GM12878 (cell line): ENCODE measurements at regions not wholly inside any gene's neighbourhood (a gene's known extent, or its start where the extent isn't known, plus 50 kb on each side); places are given as distances from the start of the nearest gene placed in this dataset.

Experiments
- ATAC-seq: fragments of 200-7000 bp; cut with Tn5 transposase; 3 replicates; pipeline ENCODE4 v1.9.1; 2020; ENCODE audit warnings: mild to moderate bottlenecking, moderate library complexity
- BruUV-seq: library from RNA; stranded (reverse); fragments of 400-500 nt; replicated peaks from 2 replicates; lab custom pipeline; 2021; lab: Mats Ljungman, UMichigan
- CTCF ChIA-PET: fragments of 300-600 bp; sonication (Branson Sonifier 250); formaldehyde crosslinking; extraction: SDS; loops from one replicate; lab custom pipeline; 2021; ENCODE audit warnings: inconsistent platforms; lab: Yijun Ruan, JAX
- POLR2A ChIA-PET: fragments of 350-600 bp; formaldehyde crosslinking; extraction: SDS; loops from one replicate; lab custom pipeline; 2021; ENCODE audit warnings: inconsistent platforms; lab: Charles Lee
- RAD21 ChIA-PET: fragments of 300-600 bp; sonication (Branson Sonifier 250); formaldehyde crosslinking; loops from one replicate; lab custom pipeline; 2023; ENCODE audit warnings: antibody characterized with exemption; ENCODE audit not compliant: unreplicated experiment; lab: Charles Lee
- SMC1A ChIA-PET: fragments of 300-600 bp; sonication (Branson Sonifier 250); formaldehyde crosslinking; loops from one replicate; lab custom pipeline; 2023; ENCODE audit not compliant: unreplicated experiment, uncharacterized antibody; lab: Charles Lee
- DNase-seq: peaks from one replicate; pipeline ENCODE4 v3.0.0-alpha.2; 2011; ENCODE audit warnings: low read depth, low spot score
- FAIRE-seq: peaks from 3 replicates; lab custom pipeline; 2011; peaks lifted over from hg19 to GRCh38; lab: Jason Lieb, UNC
- H2AFZ ChIP-seq: 2 replicates; pipeline ENCODE4 v1.6.0; 2011; ENCODE audit warnings: low read depth, low read length, control low read depth; ENCODE audit not compliant: control insufficient read depth
- H3K27ac ChIP-seq: 2 replicates; pipeline ENCODE4 v1.5.1; 2011; ENCODE audit warnings: control low read depth; ENCODE audit not compliant: control insufficient read depth, insufficient read depth
- H3K27me3 ChIP-seq, 2 experiments: replicated peaks in 1 of 2; 2 replicates each; pipeline versions ENCODE4 v1.6.0 to v1.6.1; 2011; ENCODE audit warnings: low read length in 1 of 2; ENCODE audit not compliant: control insufficient read depth in 2 of 2, insufficient read depth in 2 of 2
- H3K36me3 ChIP-seq, 2 experiments: 2 replicates each; pipeline ENCODE4 v1.5.1; 2011; ENCODE audit warnings: low read length in 1 of 2; ENCODE audit not compliant: control insufficient read depth in 2 of 2, insufficient read depth in 2 of 2
- H3K4me1 ChIP-seq: 2 replicates; pipeline ENCODE4 v1.6.1; 2011; ENCODE audit warnings: mild to moderate bottlenecking, low read length, moderate library complexity, mixed read lengths; ENCODE audit not compliant: control insufficient read depth, insufficient read depth
- H3K4me2 ChIP-seq: 2 replicates; pipeline ENCODE4 v1.6.0; 2011; ENCODE audit warnings: control low read depth; ENCODE audit not compliant: control insufficient read depth, insufficient read depth
- H3K4me3 ChIP-seq: fragments of 200-600 bp; sonication (generic); 2 replicates; pipeline ENCODE4 v1.5.1; 2016
- H3K79me2 ChIP-seq: 2 replicates; pipeline ENCODE4 v1.6.0; 2011; ENCODE audit warnings: low read length; ENCODE audit not compliant: control insufficient read depth, insufficient read depth
- H3K9ac ChIP-seq: 2 replicates; pipeline ENCODE4 v1.8.0; 2011; ENCODE audit warnings: low read length, control low read depth, mixed read lengths; ENCODE audit not compliant: control insufficient read depth, insufficient read depth
- H3K9me3 ChIP-seq: replicated peaks from 3 replicates; pipeline ENCODE4 v1.5.1; 2011; ENCODE audit warnings: mild to moderate bottlenecking, low read length; ENCODE audit not compliant: control insufficient read depth, insufficient read depth
- H4K20me1 ChIP-seq: 2 replicates; pipeline ENCODE4 v1.6.0; 2011; ENCODE audit not compliant: control insufficient read depth, insufficient read depth
- BCL11A ChIP-seq: IDR thresholded peaks from 2 replicates; pipeline ENCODE4 v1.6.1; 2011; ENCODE audit warnings: low read depth, low read length
- LARP7 ChIP-seq: fragments of 450-650 bp; IDR thresholded peaks from 2 replicates; pipeline ENCODE4 v1.6.1; 2017; ENCODE audit warnings: mild to moderate bottlenecking
- POLR2AphosphoS2 ChIP-seq: IDR thresholded peaks from 2 replicates; pipeline ENCODE4 v1.6.1; 2011; ENCODE audit warnings: low read depth, mild to moderate bottlenecking, low read length, improper control_type of control experiment, moderate library complexity
- RBBP5 ChIP-seq: fragments of 200-600 bp; sonication (generic); conservative IDR thresholded peaks from 2 replicates; pipeline ENCODE4 v1.6.1; 2016
- TARDBP ChIP-seq: IDR thresholded peaks from 2 replicates; pipeline ENCODE4 v1.6.1; 2016; ENCODE audit warnings: borderline replicate concordance
- TCF3 ChIP-seq: IDR thresholded peaks from 2 replicates; pipeline ENCODE4 v1.6.1; 2012; ENCODE audit warnings: low read depth, mild to moderate bottlenecking, low read length, borderline replicate concordance; ENCODE audit not compliant: insufficient read depth
- ZNF24 ChIP-seq: fragments of 450-650 bp; IDR thresholded peaks from 2 replicates; pipeline ENCODE4 v1.6.1; 2017; ENCODE audit warnings: antibody characterized with exemption, mild to moderate bottlenecking
- ZSCAN29 ChIP-seq: fragments of 450-650 bp; IDR thresholded peaks from 2 replicates; pipeline ENCODE4 v1.6.1; 2017; ENCODE audit warnings: mild to moderate bottlenecking, moderate library complexity
- ZZZ3 ChIP-seq: IDR thresholded peaks from 2 replicates; pipeline ENCODE4 v1.6.1; 2011; ENCODE audit warnings: low read depth; ENCODE audit not compliant: control insufficient read depth, insufficient read length
- WGBS: methylation state at CpG from one replicate; pipeline ENCODE4 v1.1.6; 2016; ENCODE audit warnings: low lambda C conversion rate; ENCODE audit not compliant: insufficient replicate concordance, insufficient coverage; ENCODE audit errors: missing lambda C conversion rate; 5-methylcytosine and 5-hydroxymethylcytosine counted together
- in situ Hi-C: fragments of 300-500 bp; cut with MboI; formaldehyde crosslinking; loops from 9 replicates; pipeline ENCODE4 v1.14.3; 2018; ENCODE audit warnings: mixed read lengths
- intact Hi-C: fragments of 100-400 bp; cut with micrococcal nuclease; formaldehyde crosslinking; loops from one replicate; pipeline ENCODE4 v1.14.2; 2022; ENCODE audit not compliant: unreplicated experiment
- TF ChIP-seq, protein P1 (sequence below): fragments of 450-650 bp; IDR thresholded peaks from 2 replicates; pipeline ENCODE4 v1.6.1; 2016; ENCODE audit warnings: mild to moderate bottlenecking, moderate library complexity, borderline replicate concordance
- TF ChIP-seq, protein P2 (sequence below): fragments of 450-650 bp; IDR thresholded peaks from 2 replicates; pipeline ENCODE4 v1.6.1; 2017; ENCODE audit warnings: antibody characterized with exemption, mild to moderate bottlenecking, moderate library complexity
- TF ChIP-seq, protein P3 (sequence below): IDR thresholded peaks from 2 replicates; pipeline ENCODE4 v1.6.1; 2011; ENCODE audit warnings: borderline replicate concordance, low read depth, mild to moderate bottlenecking, moderate library complexity, mixed read lengths, low read length; ENCODE audit not compliant: insufficient read depth; ENCODE audit errors: extremely low read length
- TF ChIP-seq, protein P4 (sequence below), 3 experiments: IDR thresholded peaks in 2 of 3; conservative IDR thresholded peaks in 1 of 3; 2 replicates each; pipeline ENCODE4 v1.5.1; 2011; ENCODE audit warnings: low read depth in 3 of 3, low read length in 3 of 3, mild to moderate bottlenecking in 3 of 3, control low read depth in 2 of 3, moderate library complexity in 2 of 3, inconsistent platforms in 1 of 3, mixed read lengths in 1 of 3; ENCODE audit not compliant: control insufficient read depth in 2 of 3, insufficient read depth in 1 of 3; ENCODE audit errors: extremely low read depth in 1 of 3

DNA sequence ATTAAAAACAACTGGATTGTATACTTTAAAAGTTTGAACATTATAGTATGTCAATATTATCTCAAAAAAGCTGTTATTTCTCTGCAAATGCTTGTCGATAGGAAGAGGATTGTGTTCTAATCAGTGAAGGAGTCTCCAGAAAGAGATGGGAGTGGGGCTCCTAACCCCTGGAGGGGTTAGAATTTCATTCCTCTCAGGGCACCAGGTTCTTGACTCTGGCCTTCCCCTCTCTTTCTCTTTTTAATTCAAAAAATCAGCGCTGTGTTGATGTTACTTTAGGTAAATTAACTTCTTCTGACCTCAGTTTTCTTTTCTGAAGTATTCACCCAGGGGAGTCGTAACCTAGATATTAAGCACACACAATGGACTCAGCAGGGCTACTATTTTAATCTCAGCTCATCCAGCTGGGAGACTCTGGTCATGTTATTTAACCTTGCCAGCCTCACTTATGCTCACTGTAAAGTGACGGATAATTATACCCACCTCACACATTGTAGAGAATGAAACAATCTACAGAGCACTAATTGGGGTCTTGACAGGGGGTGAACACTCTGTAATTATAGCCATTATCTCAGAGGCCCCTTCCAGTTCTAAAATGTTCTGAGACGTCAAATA is 59.4 kb downstream of the GCC1 start (continued):
- TF ChIP-seq, protein P1, sequence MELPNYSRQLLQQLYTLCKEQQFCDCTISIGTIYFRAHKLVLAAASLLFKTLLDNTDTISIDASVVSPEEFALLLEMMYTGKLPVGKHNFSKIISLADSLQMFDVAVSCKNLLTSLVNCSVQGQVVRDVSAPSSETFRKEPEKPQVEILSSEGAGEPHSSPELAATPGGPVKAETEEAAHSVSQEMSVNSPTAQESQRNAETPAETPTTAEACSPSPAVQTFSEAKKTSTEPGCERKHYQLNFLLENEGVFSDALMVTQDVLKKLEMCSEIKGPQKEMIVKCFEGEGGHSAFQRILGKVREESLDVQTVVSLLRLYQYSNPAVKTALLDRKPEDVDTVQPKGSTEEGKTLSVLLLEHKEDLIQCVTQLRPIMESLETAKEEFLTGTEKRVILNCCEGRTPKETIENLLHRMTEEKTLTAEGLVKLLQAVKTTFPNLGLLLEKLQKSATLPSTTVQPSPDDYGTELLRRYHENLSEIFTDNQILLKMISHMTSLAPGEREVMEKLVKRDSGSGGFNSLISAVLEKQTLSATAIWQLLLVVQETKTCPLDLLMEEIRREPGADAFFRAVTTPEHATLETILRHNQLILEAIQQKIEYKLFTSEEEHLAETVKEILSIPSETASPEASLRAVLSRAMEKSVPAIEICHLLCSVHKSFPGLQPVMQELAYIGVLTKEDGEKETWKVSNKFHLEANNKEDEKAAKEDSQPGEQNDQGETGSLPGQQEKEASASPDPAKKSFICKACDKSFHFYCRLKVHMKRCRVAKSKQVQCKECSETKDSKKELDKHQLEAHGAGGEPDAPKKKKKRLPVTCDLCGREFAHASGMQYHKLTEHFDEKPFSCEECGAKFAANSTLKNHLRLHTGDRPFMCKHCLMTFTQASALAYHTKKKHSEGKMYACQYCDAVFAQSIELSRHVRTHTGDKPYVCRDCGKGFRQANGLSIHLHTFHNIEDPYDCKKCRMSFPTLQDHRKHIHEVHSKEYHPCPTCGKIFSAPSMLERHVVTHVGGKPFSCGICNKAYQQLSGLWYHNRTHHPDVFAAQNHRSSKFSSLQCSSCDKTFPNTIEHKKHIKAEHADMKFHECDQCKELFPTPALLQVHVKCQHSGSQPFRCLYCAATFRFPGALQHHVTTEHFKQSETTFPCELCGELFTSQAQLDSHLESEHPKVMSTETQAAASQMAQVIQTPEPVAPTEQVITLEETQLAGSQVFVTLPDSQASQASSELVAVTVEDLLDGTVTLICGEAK: no peak
- no peak for TF ChIP-seq ZNF24
- TF ChIP-seq, protein P2, sequence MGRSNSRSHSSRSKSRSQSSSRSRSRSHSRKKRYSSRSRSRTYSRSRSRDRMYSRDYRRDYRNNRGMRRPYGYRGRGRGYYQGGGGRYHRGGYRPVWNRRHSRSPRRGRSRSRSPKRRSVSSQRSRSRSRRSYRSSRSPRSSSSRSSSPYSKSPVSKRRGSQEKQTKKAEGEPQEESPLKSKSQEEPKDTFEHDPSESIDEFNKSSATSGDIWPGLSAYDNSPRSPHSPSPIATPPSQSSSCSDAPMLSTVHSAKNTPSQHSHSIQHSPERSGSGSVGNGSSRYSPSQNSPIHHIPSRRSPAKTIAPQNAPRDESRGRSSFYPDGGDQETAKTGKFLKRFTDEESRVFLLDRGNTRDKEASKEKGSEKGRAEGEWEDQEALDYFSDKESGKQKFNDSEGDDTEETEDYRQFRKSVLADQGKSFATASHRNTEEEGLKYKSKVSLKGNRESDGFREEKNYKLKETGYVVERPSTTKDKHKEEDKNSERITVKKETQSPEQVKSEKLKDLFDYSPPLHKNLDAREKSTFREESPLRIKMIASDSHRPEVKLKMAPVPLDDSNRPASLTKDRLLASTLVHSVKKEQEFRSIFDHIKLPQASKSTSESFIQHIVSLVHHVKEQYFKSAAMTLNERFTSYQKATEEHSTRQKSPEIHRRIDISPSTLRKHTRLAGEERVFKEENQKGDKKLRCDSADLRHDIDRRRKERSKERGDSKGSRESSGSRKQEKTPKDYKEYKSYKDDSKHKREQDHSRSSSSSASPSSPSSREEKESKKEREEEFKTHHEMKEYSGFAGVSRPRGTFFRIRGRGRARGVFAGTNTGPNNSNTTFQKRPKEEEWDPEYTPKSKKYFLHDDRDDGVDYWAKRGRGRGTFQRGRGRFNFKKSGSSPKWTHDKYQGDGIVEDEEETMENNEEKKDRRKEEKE: no peak

DNA sequence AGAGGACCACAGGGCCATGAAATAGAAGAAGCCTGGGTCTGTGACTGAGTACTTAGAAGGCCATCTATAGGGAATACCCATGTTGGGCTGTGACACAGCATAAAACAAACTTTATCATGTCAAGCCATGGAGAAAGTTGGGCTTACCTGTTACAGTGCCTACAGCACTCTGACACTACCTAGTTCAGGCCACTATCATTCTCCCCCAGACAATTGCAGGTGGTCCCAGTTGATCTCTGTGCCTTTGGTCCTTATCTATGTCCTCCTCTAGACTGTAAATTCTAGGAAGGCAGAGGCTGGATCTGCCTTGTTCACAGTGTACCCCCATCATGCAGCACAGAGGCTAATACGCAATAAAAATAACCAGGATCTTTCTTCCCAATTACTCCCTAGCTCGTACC is 69.1 kb downstream of the GCC1 start:
- DNase-seq (no peak), FAIRE-seq (no peak), ATAC-seq (no peak)
- no TSS peak for BruUV-seq
- Histone ChIP-seq H3K27ac (no peak overlapping the region), H3K9me3 (no peaks in the 10 kb centered on the region), H4K20me1 (no peaks in the 10 kb centered on the region), H3K27me3 (0 out of 4 replicates have a peak, but pooled peaks cover 0 to 3% of the 10 kb centered on the region in 2 experiments), H3K36me3 (no peaks in the 10 kb centered on the region), H3K4me2 (no peak overlapping the region), H3K4me1 (no peaks in the 10 kb centered on the region), H3K9ac (no peak overlapping the region), H2AFZ (no peak overlapping the region), H3K4me3 (no peak overlapping the region), H3K79me2 (no peaks in the 10 kb centered on the region)
- in situ Hi-C loops: no loop called here
- SMC1A ChIA-PET: no interaction called here
- RAD21 ChIA-PET: interaction anchor here (0.7 kb wide), 1 partner anchor 131 kb away, joined by 3 read pairs; no protein-coding TSS in a partner anchor
- WGBS: 54% methylated on average over 2 of the region's 2 CpGs
- POLR2A ChIA-PET: no interaction called here
- CTCF ChIA-PET: no interaction called here
- intact Hi-C loops: no loop called here
- TF ChIP-seq, protein P3, sequence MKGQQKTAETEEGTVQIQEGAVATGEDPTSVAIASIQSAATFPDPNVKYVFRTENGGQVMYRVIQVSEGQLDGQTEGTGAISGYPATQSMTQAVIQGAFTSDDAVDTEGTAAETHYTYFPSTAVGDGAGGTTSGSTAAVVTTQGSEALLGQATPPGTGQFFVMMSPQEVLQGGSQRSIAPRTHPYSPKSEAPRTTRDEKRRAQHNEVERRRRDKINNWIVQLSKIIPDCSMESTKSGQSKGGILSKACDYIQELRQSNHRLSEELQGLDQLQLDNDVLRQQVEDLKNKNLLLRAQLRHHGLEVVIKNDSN: no peak
- TF ChIP-seq LARP7: no peak
- TF ChIP-seq, protein P4, sequence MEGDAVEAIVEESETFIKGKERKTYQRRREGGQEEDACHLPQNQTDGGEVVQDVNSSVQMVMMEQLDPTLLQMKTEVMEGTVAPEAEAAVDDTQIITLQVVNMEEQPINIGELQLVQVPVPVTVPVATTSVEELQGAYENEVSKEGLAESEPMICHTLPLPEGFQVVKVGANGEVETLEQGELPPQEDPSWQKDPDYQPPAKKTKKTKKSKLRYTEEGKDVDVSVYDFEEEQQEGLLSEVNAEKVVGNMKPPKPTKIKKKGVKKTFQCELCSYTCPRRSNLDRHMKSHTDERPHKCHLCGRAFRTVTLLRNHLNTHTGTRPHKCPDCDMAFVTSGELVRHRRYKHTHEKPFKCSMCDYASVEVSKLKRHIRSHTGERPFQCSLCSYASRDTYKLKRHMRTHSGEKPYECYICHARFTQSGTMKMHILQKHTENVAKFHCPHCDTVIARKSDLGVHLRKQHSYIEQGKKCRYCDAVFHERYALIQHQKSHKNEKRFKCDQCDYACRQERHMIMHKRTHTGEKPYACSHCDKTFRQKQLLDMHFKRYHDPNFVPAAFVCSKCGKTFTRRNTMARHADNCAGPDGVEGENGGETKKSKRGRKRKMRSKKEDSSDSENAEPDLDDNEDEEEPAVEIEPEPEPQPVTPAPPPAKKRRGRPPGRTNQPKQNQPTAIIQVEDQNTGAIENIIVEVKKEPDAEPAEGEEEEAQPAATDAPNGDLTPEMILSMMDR (IDR thresholded peaks at IDR 0.05 in 2 of 3, conservative IDR thresholded peaks at IDR 0.05 in 1 of 3; ENCODE audit: control insufficient read depth in 2 of 3, extremely low read depth in 1 of 3, insufficient read depth in 1 of 3, low read depth in 3 of 3, low read length in 3 of 3): no peak
- TF ChIP-seq POLR2AphosphoS2: no peak
- no peak for TF ChIP-seq ZZZ3
- TF ChIP-seq ZSCAN29: no peak
- TF ChIP-seq RBBP5: no peak
- TF ChIP-seq TCF3: no peak
- no peak for TF ChIP-seq BCL11A
- TF ChIP-seq TARDBP: no peak
